ENCODE measurements at regions not wholly inside any gene's neighbourhood (a gene's known extent, or its start where the extent isn't known, plus 50 kb on each side); places are given as distances from the start of the nearest gene placed in this dataset.

DNA sequence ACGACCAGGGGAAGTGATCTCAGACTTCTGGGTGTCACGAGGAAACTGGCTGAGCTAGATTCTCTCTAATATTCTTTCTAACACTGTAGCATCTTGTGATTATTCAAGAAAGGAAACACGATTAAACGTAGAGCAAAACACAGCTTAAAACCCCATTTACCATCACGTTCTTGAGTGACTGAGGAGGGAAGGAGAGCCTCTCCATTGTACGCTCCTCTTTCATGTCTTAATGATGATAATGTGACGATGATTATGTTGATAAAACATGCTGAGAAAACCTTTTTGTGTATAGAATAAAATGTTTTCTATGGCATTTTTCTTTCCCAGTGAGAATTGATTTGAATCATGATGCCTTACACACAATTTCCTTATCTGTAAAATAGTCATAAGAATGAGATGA, 705.6 kb upstream of the ID2 start:
- POLR2A ChIA-PET = no interaction called here
- TF ChIP-seq, protein P1, sequence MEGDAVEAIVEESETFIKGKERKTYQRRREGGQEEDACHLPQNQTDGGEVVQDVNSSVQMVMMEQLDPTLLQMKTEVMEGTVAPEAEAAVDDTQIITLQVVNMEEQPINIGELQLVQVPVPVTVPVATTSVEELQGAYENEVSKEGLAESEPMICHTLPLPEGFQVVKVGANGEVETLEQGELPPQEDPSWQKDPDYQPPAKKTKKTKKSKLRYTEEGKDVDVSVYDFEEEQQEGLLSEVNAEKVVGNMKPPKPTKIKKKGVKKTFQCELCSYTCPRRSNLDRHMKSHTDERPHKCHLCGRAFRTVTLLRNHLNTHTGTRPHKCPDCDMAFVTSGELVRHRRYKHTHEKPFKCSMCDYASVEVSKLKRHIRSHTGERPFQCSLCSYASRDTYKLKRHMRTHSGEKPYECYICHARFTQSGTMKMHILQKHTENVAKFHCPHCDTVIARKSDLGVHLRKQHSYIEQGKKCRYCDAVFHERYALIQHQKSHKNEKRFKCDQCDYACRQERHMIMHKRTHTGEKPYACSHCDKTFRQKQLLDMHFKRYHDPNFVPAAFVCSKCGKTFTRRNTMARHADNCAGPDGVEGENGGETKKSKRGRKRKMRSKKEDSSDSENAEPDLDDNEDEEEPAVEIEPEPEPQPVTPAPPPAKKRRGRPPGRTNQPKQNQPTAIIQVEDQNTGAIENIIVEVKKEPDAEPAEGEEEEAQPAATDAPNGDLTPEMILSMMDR (IDR thresholded peaks at IDR 0.05; ENCODE audit: control extremely low read depth, extremely low read depth, low read depth, missing control alignments) = no peak
- CTCF ChIA-PET = no interaction called here
- no peak for DNase-seq (ENCODE audit: extremely low spot score)

DNA sequence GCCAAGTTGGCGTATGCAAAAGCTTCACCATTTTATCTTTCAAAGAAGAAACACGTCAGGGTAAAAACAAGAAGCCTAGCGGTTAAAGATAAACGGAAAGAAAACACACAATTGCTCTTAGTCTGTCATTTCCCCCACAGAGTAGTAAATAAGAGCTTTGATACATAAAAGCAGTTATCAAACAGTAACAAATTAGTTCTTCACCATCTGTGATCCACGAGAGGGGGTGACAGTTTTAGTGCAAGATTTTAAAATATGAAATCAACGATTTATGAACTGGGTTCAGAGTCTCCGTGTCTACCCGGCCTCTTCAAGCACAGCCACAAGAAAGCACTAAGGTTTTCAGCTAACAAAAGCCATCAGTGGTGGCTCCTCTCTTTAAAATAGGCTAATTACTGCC, 703.9 kb upstream of the ID2 start:
- CTCF ChIA-PET = interaction anchor here (1.2 kb wide), 1 partner anchor 10 kb away, joined by 4 read pairs; no protein-coding TSS in a partner anchor
- DNase-seq (ENCODE audit: extremely low spot score) = no peak
- POLR2A ChIA-PET = no interaction called here
- TF ChIP-seq, protein P1 (IDR thresholded peaks at IDR 0.05; ENCODE audit: control extremely low read depth, extremely low read depth, low read depth, missing control alignments) = no peak

DNA sequence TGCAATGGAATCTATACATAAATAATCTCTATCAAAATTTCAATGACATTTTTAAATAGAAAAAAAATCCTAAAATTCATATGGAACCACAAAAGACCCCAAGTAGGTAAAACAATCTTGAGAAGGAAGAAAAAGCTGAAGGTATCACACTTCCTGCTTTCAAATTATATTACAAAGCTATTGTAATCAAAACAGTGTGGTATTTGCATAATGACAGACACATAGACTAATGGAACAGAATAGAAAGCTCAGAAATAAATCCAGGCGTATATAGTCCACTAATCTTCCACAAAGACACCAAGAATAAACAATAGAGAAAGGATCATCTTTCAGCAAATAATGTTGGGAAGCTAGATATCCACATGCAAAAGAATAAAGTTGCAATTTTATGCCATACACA, 699.8 kb upstream of the ID2 start:
- no peak for DNase-seq (ENCODE audit: extremely low spot score)
- ChIA-PET CTCF (no interaction called here), POLR2A (no interaction called here)
- TF ChIP-seq, protein P1 (IDR thresholded peaks at IDR 0.05; ENCODE audit: control extremely low read depth, extremely low read depth, low read depth, missing control alignments) = no peak

DNA sequence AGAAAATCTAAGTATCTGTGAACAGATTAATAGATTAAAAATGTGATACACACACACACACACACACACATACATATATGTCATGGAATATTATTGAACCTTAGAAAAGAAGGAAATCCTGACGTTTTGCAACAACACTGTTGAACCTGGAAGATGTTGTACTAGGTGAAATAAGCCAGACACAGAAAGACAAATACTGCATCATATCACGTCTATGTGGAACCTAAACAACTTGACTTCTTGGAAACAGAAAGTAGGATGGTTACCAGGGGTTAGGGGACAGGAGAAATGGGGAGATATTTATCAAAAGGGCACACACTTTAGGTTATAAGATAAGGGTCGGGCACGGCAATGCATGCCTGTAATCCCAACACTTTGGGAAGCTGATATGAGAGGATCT, 698.4 kb upstream of the ID2 start:
- ChIA-PET CTCF (no interaction called here), POLR2A (no interaction called here)
- TF ChIP-seq, protein P1 (IDR thresholded peaks at IDR 0.05; ENCODE audit: control extremely low read depth, extremely low read depth, low read depth, missing control alignments) = no peak
- no peak for DNase-seq (ENCODE audit: extremely low spot score)

DNA sequence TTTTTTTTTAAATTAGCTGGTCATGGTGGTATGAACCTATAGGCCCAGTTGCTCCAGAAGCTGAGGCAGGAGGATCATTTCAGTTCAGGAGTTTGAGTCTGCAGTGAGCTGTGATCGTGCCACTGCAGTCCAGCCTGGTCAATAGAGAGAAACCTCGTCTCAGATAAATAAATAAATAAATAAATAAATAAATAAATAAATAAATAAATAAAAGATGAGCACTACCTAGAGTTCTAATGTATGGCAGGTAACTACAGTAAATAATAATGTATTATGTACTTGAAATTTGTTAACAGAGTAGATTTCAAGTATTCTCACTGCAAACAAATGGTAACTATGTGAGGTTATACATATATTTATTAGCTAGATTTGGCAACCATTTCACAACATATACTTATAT, 697.9 kb upstream of the ID2 start:
- TF ChIP-seq, protein P1 (IDR thresholded peaks at IDR 0.05; ENCODE audit: control extremely low read depth, extremely low read depth, low read depth, missing control alignments) = no peak
- ChIA-PET CTCF (interaction anchor here (0.7 kb wide), 1 partner anchor 11 kb away, joined by 3 read pairs; no protein-coding TSS in a partner anchor), POLR2A (no interaction called here)
- no peak for DNase-seq (ENCODE audit: extremely low spot score)

DNA sequence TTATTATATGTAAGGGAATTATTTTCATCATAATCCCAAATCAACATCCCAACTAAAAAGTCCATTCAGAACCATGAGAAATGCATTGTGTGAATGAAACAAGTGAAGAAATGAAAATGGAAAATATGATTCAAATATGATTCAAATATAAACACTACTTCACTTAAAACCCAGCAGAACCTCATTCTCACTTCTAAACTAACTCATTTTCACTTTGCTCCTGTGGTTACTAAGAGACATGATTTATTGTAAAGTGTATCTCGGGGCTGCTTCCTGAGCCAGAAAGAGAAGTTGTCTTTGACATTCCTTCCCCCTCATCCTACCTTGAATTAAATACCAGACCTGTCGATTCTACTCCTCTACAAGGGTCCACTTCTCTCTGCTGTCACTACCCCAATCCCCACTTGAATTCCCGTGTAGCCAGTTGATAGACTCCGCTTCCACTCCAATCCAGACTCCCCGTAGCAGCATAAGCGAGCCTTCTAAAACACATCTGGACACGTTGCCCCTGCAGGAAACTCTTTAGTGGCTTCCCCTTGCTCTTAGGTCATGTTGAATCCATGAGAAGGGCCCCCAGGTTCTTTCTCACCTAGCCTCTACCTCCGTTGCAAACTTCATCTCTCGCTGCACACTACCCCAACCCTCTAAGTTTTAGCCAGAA, 697.0 kb upstream of the ID2 start:
- peak; percentile 34 for DNase-seq (ENCODE audit: extremely low spot score)
- TF ChIP-seq, protein P1 (IDR thresholded peaks at IDR 0.05; ENCODE audit: control extremely low read depth, extremely low read depth, low read depth, missing control alignments) = no peak
- CTCF ChIA-PET = interaction anchor here (0.7 to 1.2 kb wide), 2 partner anchors 11 to 13 kb away, joined by 3 read pairs; no protein-coding TSS in a partner anchor
- POLR2A ChIA-PET = no interaction called here
